Urinary bladder (tissue), 3 donors: ENCODE measurements at regions not wholly inside any gene's neighbourhood (a gene's known extent, or its start where the extent isn't known, plus 50 kb on each side); places are given as distances from the start of the nearest gene placed in this dataset.

ENCODE experiments used
- DNase-seq: peaks from one replicate; pipeline ENCODE4 v3.0.0-alpha.2; 2015; ENCODE audit errors: extremely low spot score
- H3K27ac ChIP-seq: one replicate; pipeline ENCODE4 v1.5.1; 2013; ENCODE audit warnings: low read depth, mild to moderate bottlenecking, moderate library complexity
- H3K36me3 ChIP-seq: one replicate; pipeline ENCODE4 v1.6.1; 2013; ENCODE audit warnings: mild to moderate bottlenecking, moderate library complexity; ENCODE audit not compliant: insufficient read depth
- H3K4me1 ChIP-seq: one replicate; pipeline ENCODE4 v1.6.1; 2013; ENCODE audit warnings: mild to moderate bottlenecking, moderate library complexity; ENCODE audit not compliant: insufficient read depth
- H3K4me3 ChIP-seq: one replicate; pipeline ENCODE4 v1.5.1; 2013; ENCODE audit warnings: low read depth, low read length
- WGBS: extraction: QIAGEN DNeasy Blood & Tissue Kit; methylation state at CpG from one replicate; pipeline ENCODE4 v1.1.7; 2013; 5-methylcytosine and 5-hydroxymethylcytosine counted together
- donor health status: healthy with polysubstance abuse.
- donor health status: healthy.

DNA sequence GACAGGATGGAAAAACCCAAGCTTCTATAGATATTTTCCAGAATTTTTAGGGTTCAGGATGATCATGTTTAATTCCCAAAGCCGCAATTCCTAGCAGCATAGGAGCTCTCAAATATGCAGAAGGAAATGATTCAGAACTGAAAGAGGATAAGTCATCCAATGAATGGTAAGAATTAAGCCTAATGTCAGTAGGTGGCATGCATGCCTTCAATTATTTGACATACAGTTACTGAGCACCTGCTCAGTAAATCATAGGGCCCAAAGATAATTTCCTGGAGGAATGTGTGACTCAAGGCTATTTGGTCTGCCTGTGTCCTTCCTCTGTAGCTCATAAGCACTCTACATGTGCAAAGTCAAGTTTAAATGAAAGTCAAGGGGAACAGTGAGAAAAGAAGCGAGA lies 116.8 kb upstream of the SLC38A4 start:
- H3K4me1 ChIP-seq = no peaks in the 10 kb centered on the region
- H3K27ac ChIP-seq = no peak overlapping the region
- no peak overlapping the region for H3K4me3 ChIP-seq
- no peak for DNase-seq
- no peaks in the 10 kb centered on the region for H3K36me3 ChIP-seq
- WGBS = 97% methylated on average over 2 of the region's 2 CpGs

DNA sequence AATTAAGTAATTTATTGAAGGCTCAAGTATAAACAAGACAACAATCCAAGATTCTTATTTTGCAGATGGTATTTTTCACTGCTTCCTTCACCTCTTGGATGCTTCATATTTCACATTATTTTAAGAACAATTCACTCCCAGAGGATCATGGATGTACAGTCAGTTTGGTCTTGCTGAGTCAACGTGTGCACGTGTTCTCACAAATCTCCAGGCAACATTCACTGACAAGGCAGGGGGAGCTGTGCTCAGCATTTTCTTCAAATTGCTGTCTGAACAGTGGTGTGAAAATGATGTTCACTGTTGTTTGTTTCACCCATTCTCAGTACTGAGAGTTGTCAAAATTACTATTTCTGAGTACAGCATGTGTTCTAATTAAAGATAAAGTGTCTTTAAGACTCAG lies 118.3 kb upstream of the SLC38A4 start:
- DNase-seq = no peak
- 18% methylated on average over 2 of the region's 2 CpGs for WGBS
- Histone ChIP-seq H3K4me1 (no peaks in the 10 kb centered on the region), H3K4me3 (no peak overlapping the region), H3K27ac (no peak overlapping the region), H3K36me3 (no peaks in the 10 kb centered on the region)

DNA sequence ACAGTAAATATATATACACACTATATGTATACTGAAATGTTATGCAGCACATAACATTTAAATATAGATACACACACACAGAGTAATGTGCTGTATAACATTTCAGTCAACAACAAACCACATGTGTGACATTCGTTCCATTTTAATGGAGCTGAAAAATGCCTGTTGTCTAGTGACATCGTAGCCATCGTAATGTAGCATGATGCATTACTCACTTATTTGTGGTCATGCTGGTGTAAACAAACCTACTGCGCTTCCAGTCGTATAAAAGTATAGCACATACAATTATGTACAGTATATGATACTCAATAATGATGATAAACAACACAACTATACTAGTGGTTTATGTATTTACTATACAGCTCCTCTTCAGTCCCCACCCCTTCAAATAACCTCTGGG lies 119.0 kb upstream of the SLC38A4 start:
- Histone ChIP-seq H3K4me3 (no peak overlapping the region), H3K4me1 (no peaks in the 10 kb centered on the region), H3K27ac (no peak overlapping the region), H3K36me3 (no peaks in the 10 kb centered on the region)
- DNase-seq = no peak
- 90% methylated on average over 5 of the region's 5 CpGs for WGBS

DNA sequence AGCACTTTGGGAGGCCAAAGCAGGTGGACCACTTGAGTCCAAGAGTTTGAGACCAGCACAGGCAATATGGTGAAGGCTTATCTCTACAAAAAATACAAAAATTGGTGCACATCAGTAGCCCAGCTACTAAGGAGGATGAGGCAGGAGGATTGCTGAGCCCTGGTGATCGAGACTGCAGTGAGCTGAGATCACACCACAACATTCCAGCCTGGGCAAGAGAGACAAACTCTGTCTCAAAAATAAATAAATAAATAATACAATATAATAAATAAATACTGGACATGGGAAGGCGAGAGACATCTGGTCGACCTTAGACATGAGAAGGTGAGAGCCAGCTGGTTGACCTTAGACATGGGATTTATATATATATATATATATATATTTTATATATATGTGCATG lies 119.8 kb upstream of the SLC38A4 start:
- no peaks in the 10 kb centered on the region for H3K36me3 ChIP-seq
- 93% methylated on average over 3 of the region's 3 CpGs for WGBS

DNA sequence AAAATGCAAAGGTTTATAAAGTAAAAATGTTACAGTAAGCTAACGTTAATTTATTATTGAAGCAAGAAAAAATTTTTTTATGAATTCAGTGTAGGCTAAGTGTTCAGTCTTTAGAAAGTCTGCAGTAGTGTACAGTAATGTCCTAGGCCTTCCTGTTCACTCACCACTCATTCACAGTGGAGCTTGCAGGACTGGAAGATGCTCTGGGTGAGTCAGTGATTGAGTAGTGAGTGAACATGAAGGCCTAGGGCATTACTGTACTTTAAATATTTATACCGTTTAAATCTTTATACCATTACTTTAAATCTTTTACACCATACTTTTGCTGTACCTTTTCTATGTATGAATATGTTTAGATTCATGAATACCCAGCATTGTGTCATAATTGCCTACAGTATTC lies 120.3 kb upstream of the SLC38A4 start:
- H3K4me1 ChIP-seq = no peaks in the 10 kb centered on the region
- H3K4me3 ChIP-seq = no peak overlapping the region
- no peak for DNase-seq
- no peaks in the 10 kb centered on the region for H3K36me3 ChIP-seq
- H3K27ac ChIP-seq = no peak overlapping the region
- WGBS = 95% methylated on average over 2 of the region's 2 CpGs

More for the DNA sequence above, 119.8 kb upstream of the SLC38A4 start:
- Histone ChIP-seq H3K27ac (no peak overlapping the region), H3K4me1 (no peaks in the 10 kb centered on the region), H3K4me3 (no peak overlapping the region)
- no peak for DNase-seq

DNA sequence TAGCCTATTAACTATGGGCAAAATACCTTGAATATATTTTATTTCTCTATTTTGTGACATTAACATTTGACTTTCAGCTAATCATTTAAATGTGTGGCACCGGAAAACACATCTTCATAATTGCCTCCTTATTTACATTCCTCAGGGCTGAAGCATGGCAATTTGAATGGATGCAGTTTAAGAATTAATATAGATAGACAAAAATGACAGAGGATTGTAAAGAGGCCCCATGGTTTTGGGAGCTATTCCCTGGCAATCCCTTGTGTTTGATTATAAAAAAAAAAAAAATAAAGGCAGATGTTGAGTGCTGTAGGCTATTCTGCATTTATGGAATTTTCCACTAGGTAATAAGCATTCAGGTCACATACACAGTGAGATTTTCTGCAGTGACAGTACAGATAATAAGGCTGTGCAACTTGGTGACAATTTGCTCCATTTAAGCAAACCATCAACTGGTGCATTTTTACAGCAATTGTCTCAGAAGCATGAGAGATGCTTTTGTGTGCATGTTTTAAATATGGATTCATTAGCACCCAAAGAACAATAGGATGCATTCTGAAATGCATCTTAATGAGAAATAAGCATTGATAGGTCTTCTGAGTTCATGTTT lies 123.2 kb upstream of the SLC38A4 start:
- Histone ChIP-seq H3K4me3 (no peak overlapping the region), H3K4me1 (no peaks in the 10 kb centered on the region), H3K36me3 (no peaks in the 10 kb centered on the region), H3K27ac (no peak overlapping the region)
- 74% methylated on average over 1 of the region's 1 CpG for WGBS
- DNase-seq = no peak

DNA sequence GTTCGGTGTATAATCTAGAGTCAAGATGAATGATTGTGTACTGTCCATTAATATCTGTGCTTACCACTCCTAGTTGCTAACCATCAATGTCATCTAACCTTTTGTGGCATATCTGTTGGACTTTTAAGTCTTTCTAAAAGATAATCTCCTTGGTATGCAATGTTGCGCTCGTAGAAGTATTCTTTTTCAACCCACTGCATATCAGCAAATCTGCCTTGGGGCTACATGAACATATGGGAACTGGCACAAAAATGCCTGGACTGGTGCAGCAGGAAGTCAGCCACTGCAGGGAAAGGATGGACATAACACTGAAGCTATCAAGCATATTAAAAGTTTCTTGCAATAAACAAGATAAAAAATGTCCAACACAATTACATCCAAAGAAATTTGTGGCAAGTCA lies 124.3 kb upstream of the SLC38A4 start:
- H3K4me1 ChIP-seq = no peaks in the 10 kb centered on the region
- DNase-seq = no peak
- no peaks in the 10 kb centered on the region for H3K36me3 ChIP-seq
- no peak overlapping the region for H3K4me3 ChIP-seq
- 62% methylated on average over 3 of the region's 3 CpGs for WGBS
- H3K27ac ChIP-seq = no peak overlapping the region

DNA sequence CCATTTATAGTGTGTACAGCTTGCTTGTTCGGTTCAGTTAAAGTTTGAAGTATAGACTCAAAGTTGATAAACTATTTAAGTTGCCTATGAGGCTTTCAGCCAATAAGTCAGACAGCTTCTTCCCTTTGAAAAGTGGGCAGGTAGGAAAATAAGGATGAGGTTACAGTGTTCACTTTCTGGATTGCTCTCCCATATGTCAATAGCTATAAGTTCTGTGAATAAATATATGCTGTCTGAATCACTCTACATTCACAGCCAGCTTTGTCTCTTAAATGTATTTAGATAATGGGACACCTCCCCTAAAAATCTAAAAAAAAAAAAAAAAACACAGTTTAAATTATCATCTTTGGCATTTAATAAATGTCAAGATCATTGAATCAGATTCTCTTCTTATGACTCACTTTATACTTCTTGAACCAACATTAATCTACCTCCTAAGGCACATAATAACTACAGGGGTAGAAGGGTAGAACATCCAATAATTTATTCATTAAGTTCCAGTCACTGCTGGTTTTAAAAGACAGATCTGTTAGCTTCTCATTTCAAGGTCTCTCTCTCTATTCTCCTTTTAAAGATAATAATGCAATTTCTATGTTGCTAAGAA lies 126.4 kb upstream of the PCED1B start:
- Histone ChIP-seq H3K4me3 (no peak overlapping the region), H3K27ac (no peak overlapping the region), H3K36me3 (no peaks in the 10 kb centered on the region), H3K4me1 (no peaks in the 10 kb centered on the region)
- DNase-seq = no peak
- WGBS = 55% methylated on average over 1 of the region's 1 CpG

DNA sequence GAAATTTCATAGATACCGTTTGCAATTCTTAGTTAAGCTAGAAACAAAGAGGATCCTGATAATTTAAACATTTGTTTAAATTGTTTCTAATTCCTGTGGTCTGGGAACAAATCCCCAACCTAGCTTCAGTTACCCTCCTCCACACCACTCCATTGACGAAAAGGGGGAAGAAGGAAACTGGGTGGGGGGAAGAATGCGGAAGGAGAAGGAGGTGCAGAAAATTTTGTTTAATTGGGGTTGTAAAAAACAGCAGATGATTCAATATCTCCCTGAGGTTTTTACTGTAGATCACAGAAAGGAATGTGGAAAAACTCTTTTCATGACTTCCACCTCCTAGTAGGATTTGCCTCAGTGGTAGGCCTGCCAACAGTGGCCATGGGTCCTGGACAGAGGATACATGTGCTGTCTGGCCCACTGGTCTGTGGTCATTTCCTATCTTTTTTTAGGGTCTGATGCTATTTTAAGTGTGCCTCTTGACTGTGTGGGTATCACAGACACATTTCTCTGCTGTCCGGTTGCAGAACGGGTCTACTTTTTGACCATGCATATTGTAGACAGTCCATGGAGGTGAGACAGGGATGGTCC lies 122.9 kb upstream of the PCED1B start:
- no peak overlapping the region for H3K4me3 ChIP-seq
- H3K36me3 ChIP-seq = no peaks in the 10 kb centered on the region
- 60% methylated on average over 5 of the region's 5 CpGs for WGBS
- DNase-seq = no peak
- H3K27ac ChIP-seq = no peak overlapping the region
- H3K4me1 ChIP-seq = no peaks in the 10 kb centered on the region

DNA sequence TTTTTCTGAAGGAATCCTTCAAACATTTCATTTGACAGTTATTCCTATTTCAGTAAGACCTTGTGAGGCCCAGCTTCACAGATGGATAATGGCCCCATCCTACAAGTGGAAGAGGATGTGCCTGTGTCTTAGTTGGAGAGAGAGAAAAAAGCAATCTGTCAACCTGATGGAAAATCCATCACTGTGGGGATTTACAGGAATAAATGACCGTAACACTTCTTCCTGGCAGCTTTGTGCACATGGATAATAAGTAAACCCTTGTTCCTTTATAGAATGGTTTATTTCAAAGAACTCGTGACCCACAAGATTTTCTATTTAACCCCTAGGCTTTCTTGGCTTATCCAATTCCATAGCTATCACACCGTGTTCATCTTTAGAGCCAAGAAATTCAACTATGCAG lies 121.4 kb upstream of the PCED1B start:
- H3K36me3 ChIP-seq = no peaks in the 10 kb centered on the region
- 81% methylated on average over 3 of the region's 3 CpGs for WGBS
- H3K4me3 ChIP-seq = no peak overlapping the region
- no peak overlapping the region for H3K27ac ChIP-seq
- DNase-seq = no peak
- no peaks in the 10 kb centered on the region for H3K4me1 ChIP-seq

DNA sequence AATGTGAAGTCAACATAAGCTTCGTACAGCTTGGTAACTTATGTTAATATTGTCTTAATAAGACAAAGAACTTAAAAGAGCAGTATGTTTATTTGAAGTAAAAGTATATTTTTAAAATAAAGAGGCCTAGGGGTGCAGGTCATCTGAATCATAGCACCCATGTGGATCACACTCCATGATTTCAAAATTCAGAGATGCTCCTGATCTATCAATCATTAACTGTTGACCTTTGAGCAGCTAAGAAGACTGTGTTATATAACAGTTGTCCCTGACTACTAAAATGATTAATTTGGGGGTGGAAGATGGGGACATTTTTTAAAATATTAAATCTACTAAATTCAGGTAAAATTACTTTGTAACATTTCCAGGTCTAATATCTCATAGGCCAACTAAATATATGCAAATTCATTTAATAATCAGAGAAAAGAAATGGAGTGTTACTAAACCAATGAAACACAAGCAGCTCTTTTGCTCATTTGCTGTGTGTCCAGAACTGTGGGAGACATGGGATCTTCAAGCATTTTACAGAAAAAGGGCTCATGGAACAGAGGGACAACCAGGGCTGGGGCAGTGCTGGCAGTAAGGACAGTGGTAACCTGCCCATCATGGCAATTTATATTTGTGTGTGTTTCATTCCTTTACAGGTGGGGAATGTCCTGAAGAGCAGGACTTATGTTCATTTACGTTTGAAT lies 120.7 kb upstream of the PCED1B start:
- 85% methylated on average over 2 of the region's 2 CpGs for WGBS
- H3K36me3 ChIP-seq = no peaks in the 10 kb centered on the region
- H3K4me3 ChIP-seq = no peak overlapping the region
- no peaks in the 10 kb centered on the region for H3K4me1 ChIP-seq
- no peak for DNase-seq
- H3K27ac ChIP-seq = no peak overlapping the region

DNA sequence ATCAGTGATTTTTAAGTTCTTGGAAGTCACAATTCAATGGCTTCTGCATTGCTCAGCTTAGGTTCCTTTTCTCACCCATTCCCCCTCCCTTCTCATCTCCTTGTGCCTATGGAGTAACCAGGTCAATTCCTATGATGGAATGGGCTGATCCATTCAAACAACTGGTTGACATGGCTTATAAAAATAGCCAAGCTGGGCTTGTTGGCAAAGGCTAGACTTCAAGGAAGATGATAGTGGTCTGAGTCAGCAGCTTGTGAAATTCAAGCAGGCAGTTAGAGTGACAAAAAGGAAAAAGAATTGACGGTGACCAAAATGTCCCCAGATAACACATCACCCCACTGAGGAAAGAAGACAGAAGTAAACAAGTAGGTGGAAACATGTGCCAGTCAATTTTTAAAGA lies 119.9 kb upstream of the PCED1B start:
- no peaks in the 10 kb centered on the region for H3K4me1 ChIP-seq
- no peak overlapping the region for H3K27ac ChIP-seq
- no peaks in the 10 kb centered on the region for H3K36me3 ChIP-seq
- DNase-seq = no peak
- 23% methylated on average over 1 of the region's 1 CpG for WGBS
- H3K4me3 ChIP-seq = no peak overlapping the region

DNA sequence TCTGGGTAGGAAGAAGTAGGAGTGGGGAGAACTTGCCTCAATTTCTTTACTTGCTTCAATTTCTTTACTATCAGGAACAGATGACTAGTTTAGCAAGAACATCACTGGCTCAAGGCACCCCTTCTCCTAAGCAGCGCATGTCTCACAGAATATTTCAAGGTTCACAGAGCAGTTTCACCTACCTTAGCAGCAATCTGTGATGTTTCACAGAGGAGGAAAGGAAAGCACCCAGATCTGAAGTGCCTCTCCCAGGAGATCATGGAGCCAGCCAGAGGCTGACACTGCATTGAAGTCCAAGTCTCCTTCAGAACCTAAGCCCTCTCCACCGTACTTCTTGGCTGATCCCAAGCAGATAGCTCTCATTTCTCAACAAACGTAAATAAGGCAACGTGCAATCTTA lies 118.7 kb upstream of the PCED1B start:
- no peaks in the 10 kb centered on the region for H3K36me3 ChIP-seq
- H3K4me1 ChIP-seq = no peaks in the 10 kb centered on the region
- H3K27ac ChIP-seq = no peak overlapping the region
- DNase-seq = no peak
- 68% methylated on average over 4 of the region's 4 CpGs for WGBS
- H3K4me3 ChIP-seq = no peak overlapping the region

DNA sequence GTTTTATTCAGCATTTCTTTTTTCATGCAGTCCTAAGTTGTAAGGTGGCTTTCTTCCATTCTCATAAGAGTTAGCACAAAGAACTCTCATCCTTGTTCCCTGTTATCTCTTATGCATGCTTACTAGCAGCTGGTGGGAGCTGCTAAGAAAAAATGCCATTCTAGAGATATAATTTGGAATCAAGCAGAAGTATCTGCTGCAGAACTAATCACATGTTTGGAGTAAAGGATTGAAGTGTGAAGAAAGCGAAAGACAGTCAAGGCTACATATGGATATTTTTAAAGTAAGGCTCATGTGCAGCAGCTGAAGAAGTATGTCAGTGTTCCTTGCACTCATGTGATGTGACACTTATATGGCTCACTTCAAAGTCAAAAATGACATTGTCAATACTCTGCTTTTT lies 116.2 kb upstream of the PCED1B start:
- 93% methylated on average over 1 of the region's 1 CpG for WGBS
- H3K36me3 ChIP-seq = no peaks in the 10 kb centered on the region
- no peak overlapping the region for H3K4me3 ChIP-seq
- H3K4me1 ChIP-seq = no peaks in the 10 kb centered on the region
- no peak overlapping the region for H3K27ac ChIP-seq
- DNase-seq = no peak
